T-helper 2 cell (primary cell): ENCODE measurements at regions not wholly inside any gene's neighbourhood (a gene's known extent, or its start where the extent isn't known, plus 50 kb on each side); places are given as distances from the start of the nearest gene placed in this dataset.
"Not testable (repeated sequence)": the region's sequence is repeated elsewhere in the genome, so short reads cannot be mapped to it uniquely, and the experiment has no call there.

Experiments
- DNase-seq, 5 experiments: peaks; one replicate each; pipeline versions ENCODE4 v3.0.0 to v3.0.0-alpha.2; 2012 to 2022

DNA sequence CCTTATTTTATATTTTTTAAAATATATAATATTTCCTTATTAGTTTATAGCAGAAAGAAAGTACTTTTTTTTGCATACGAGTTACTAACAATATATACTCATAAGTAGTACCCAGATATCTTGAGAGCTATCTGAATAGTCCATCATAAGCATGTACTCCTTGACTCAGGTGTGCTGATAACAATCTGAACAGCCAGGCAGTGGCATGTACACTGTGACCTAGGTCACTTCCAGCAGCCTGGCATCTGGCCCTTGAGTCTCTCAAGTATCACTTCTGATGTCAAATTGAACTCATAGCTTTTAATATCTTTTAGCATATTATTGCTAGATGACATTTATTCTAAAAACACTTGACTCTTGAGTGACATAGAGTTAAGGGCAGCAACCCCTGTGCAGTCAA is 1576.7 kb downstream of the SLITRK1 start:
- no peak for DNase-seq

DNA sequence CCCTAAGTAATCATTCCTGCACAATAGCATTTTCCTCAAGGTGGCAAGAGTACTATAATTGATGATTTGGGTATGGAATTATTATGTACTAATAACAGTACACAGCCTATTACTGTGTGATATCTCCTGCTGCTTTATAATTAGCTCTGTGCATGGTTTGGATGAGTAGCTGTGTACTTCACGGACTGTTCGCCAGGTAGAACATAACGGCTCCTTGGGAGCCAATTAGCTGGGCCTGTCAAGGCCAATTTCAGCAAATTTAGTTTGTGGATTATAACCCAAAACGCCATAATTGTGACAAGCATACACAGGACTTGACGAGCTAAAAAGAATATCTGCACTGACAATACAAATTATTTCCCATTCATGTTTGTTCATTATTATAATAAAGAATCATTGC is 1584.2 kb downstream of the SLITRK1 start:
- no peak for DNase-seq

DNA sequence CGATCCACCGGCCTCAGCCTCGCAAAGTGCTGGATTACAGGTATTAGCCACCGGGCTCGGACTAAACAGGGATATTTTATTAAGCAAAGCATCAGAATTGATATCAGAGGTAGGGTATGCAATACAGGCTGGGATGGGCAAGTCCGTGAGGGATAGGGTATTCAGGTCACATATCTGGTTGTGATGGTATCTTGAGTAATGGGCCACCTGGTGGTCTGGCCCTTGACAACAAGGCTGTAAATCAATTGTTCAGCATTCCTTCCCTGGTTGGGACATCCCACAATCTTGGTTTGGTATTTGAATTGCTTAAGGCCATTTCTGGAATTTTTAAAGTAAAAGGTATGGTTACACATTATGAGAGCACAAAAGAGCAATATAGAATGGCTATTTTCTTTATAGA is 1588.0 kb downstream of the SLITRK1 start:
- no peak for DNase-seq

DNA sequence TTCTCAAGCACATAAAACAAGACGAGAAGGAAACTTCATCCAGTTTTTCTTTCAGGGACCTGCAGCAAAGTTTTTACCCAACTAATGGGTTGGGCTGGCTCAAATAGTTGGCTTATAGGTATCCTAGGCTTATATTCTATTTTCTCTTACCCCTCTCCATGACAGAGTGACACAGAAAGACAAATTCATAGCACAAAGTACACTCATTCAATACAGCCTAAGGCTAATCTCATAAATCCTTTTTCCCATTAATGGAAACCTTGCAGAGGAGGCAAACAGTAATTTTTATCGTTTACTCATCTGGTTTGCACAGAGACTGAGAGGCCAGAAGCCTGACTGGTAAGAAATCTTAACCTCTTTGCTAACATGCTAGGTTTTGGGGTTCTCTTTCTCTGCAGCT is 1589.9 kb downstream of the SLITRK1 start:
- no peak for DNase-seq

DNA sequence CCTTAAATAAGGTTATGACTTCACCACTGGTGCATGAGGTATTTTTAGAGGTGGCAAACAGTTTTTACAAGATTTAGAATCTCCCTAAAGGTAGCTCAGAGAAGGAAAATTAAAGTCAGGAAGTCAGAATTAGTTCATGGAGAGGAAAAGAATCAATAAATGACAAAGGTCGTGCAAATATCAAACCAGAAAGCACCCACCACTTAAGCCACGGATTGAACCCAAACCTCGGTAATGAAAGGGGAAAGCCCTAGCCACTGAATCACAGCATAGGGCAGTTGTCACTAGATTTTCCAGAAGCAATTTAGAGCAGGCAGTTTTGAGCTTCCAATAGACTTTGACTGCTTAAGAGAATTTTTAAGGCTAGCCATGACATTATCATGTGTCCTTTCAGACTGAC is 1590.4 kb downstream of the SLITRK1 start:
- no peak for DNase-seq

DNA sequence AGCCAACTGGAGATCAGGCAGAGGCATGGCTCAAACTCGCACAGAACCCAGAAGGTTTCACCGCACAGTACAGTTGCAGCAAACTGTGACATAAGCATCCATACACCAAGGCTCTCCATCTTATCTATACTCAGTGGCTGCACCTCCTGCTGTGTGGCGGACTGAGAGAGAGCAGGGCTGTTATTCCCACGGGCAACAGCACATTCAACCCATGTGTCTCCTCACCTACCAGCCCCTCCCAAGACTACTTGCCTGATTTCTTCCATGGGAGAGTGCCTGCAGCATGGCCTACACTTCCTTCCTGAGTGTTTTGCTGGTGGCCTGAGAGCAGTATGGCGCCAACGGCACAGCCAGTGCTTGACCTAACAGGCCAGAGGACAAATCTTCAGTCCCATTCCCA is 1606.6 kb downstream of the SLITRK1 start:
- DNase-seq = no peak

DNA sequence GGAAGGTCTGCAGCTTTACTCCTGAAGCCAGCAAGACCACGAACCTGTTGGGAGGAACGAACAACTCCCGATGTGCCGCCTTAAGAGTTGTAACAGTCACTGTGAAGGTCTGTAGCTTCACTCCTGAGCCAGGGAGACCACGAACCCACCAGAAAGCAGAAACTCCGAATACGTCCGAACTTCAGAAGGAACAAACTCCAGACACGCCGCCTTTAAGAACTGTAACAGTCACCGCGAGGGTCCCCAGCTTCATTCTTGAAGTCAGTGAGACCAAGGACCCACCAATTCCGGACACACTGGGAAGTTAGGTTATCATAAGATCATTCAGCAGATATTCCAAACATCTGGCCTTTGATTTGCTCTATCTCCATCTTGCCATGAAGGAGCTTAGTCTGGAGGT is 1623.0 kb downstream of the SLITRK1 start:
- no peak for DNase-seq

DNA sequence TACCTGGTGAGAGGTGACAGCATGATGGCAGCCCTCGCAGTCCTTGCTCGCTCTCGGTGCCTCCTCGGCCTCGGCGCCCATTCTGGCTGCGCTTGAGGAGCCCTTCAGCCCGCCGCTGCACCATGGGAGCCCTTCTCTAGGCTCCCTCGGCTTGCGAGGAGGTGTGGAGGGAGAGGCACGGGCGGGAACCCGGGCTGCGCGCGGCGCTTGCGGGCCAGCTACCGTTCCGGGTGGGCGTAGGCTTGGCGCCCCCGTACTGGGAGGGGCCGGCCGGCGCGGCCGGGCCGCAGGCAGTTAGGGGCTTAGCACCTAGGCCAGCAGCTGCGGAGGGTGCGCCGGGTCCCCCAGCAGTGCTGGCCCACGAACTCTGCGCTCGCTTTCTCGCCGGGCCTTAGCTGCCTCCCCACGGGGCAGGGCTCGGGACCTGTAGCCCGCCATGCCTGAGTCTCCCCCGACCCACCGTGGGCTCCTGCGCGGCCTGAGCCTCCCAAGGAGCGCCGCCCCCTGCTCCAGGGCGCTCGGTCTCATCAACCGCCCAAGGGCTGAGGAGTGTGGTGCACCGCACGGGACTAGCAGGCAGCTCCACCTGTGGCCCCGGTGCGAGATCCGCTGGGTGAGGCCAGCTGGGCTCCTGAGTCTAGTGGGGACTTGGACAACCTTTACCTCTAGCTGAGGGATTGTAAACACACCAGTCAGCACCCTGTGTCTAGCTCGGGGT is 1624.3 kb downstream of the SLITRK1 start:
- no peak for DNase-seq

DNA sequence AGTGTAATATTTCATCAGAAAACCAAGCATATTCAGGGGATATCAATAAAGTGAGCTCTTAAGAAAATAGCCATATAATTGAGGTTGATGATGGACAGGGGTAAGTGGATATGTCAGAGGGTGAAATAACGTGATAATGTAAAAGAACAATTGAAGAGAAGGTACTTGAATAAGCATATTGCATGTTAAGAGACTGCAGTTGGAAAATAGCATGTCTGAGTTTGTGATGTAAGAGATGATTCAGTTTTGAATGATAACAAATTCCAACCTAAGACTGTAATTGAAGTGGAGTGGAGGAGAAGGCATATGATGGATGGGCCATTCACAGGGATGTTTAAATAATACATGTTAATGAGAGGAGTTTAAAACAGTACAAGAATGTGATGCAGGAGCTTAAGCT is 1633.5 kb downstream of the SLITRK1 start:
- no peak for DNase-seq

DNA sequence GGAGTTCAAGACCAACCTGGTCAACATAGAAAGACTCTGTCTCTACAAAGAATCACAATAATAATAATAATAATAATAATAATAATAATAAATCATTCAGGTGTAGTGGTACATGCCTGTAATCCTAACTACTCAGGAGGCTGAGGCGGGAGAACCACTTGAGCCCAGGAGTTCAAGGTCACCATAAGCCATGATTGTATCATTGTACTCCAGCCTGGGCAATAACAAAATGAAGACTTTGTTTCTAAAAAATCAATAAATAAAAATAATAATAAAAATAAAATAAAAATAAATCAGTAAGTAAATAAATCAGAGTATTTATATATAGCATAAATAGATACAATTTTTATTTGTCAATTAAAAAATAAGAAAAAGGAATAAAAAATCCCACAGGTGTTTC is 1636.4 kb downstream of the SLITRK1 start:
- DNase-seq = no peak

DNA sequence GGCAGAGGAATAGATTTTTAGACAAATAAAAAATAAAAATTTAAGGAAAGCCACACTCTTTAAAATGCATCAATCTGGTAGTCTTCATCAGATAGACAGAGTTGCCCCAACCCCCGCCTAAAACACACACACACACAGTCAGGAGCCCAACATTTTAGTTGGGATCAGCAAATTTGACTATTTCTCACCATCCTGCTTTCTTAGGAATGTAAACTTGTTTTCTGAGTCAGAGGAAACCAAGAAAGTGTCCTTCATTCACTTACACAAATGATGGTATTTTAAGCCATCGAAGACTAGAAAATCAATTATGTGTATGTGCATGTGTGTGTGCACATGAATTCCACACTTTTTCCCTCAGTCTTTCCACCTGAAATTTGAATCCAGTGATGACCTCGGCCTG is 1657.5 kb downstream of the SLITRK1 start:
- DNase-seq = no peak

DNA sequence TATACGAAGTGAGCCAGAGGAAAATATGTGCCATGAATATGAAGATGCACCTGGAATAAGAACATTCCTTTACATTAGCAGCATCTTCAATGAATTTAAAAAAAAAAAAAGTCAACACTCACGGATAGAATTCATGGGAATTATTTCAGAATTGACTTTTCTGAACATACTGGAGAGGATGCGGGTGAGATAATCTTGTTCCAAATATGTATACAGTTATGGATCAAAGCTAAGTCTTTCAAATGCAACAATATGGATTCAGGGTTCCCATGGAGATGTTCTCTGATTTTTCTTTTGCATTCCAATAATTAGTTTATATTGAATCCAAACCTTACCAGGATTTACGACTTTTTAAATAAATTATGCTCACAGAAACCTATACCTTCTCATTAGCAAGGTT is 1660.7 kb downstream of the SLITRK1 start:
- DNase-seq = no peak

DNA sequence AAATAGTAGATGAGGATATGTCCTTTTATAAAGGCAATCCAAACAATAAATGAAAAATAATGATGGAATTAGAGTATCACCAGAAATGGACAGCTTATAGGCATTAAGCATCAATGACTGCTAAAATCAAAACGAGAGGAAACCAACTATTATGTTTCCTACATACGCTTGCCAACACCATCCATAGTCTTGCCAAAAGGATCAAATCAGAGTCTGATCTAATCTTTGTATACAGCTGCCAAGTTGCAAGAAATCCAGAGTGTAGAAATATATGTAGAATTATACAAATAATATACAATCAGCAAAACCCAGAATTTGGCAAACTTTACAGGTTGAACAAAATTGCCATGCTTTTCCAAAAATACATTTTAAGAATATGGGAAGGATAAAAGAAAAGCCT is 1661.6 kb downstream of the SLITRK1 start:
- DNase-seq = no peak

DNA sequence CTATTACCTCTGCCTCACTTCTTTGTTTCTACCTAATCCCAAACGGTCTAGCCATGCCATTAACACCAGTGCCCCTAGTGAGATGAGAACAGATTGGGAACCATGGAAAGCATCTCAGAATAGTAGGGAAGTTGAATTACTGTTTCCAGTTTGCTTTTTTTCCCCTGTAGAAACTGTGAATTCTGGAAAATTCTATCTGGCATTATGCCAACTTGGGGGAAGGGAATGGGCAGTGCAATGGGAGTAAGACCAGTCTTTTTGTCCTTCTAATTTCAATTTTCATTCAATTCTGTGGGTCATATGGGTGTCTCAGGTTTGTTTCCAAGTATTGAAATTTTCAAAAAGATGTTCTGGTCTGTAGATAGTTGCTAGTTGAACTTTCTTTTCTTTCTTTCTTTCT is 1666.1 kb downstream of the SLITRK1 start:
- no peak for DNase-seq

DNA sequence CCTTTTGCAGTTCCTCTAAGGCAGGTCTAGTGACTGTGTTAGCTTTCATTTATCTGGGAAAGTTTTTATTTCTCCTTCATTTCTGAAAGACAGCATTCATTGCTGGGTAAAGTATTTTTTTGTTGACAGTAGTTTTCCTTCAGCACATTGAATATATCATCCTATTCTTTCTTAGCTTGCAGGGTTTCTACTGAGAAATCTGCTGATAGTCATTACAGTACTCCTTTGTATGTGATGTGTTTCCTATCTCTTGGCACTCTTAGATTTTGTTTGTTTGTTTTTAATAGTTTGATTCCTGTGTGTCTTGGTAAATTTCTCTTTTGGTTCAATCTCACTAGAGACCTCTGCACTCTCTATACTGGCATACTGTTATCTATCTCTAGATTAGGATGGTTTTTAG is 1667.9 kb downstream of the SLITRK1 start:
- no peak for DNase-seq

DNA sequence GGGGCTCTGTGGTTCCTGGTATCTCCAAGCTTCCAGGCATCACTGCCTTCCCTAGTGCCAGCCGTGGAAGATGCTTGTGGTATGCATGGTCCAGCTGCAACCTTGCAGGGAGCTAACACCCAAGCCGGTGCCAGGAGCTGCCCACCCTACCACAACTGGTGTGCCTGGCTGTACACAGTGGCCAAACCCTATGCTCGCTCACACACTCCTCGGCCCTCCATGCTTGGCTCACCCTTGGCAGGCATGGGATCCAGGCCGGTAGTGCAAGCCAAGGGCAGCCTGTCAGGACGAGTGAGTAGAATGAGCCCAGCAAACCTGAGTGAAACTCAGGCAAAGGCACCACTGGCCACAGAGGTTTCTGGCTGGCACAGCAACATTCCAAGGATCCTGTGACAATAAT is 1676.0 kb downstream of the SLITRK1 start:
- no peak for DNase-seq

DNA sequence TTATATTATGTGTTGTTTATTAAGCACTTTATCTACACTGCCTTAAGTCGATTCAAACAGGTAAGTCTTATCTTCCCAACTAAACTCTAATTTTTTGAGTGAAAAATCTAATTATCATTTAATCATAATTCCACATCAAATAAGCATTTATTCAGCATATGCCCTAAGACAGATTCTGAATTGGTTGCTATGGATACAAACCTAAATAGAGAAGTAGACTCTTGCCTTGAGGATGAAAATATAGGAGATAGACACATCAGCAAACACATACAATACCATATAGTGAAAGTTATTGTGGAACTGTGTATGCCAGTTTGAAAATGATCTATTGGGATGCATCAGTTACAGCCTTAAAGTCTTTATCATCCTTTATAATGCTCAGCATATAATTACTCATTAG is 1679.9 kb downstream of the SLITRK1 start:
- no peak for DNase-seq

DNA sequence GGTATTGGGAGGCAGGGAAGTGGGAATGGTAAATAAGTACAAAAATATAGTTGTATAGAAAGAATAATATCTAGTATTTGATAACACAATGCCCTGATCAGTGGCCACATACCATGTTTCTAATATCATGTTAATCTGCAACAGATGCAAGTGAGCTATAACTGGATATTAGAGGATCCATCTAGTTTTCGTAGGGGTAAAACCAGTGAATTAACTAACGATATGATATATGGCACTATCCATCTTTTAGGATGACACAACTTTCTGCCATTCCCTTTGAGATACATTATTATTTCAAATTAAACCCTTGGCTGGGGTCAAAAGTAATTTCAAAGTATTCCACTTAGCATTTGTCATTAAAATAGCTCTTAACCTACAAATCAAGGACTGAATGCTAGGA is 1686.2 kb downstream of the SLITRK1 start:
- no peak for DNase-seq

DNA sequence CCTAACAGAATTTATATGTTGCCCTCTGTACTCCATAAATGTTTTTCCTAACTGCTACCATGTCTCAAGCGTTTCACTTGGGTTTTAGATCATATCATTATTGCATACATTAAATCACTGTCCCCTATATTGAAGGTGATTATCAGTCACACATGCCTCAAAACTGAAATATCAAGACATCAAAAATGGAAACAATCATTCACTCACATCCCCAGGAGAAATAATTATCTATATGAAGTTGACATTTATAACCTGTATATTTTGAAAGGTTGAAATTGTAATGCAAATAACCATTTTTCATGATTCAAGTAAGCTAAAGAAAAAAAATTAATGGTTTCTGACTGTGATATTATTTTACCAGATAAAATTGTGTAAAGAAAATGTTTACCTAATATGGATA is 1695.0 kb downstream of the SLITRK1 start:
- DNase-seq = no peak

DNA sequence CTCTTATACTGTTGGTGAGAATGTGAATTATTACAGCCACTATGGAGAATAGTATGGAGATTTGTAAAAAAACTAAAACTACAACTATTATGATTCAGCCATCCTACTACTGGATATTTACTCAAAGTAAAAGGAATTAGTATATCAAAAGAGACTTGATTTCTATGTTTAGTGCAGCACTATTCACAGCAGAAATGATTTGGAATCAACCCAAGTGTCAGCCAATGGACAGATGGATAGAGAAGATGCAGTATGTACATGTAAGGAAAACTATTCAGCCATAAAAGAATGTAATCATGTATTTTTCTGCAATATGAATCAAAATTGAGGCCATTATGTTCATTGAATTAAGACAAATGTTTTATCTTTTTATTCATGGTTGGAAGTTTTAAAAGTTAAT is 1705.5 kb downstream of the SLITRK1 start:
- no peak for DNase-seq

DNA sequence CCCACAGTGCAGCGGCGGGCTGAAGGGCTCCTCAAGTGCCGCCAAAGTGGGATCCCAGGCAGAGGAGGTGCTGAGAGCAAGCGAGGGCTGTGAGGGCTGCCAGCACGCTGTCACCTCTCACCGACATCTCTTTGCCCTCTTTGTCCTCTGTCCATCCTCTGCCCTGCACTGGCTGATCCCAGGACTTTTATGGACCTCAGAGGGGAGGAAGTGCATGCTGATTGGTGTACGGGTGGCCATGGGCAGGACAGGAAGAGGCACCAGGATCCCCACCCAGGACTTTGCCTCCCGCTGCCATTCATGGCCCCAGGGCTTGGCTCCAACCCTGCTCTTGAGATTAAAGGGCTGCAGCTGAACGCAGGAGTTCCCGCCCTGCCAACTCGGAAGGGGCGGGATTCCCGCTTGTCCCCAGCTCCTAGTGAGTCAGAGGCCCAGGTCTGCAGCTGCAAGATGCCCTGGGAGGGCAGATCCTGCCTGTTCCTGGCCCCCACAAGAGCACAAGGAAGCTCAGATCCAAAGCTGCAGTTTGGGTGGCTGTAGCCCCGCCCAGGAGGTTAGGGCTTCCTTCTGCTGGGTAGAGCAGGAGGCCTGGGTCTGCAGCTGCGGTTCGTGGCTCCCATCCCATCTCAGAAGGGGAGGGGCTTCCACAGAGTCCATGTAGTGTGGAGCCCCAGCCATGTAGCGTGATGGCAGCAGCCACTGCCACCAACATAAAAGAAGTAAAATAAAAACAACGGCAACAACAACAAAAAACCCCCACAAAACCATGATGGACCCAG is 1716.7 kb downstream of the SLITRK1 start:
- DNase-seq = no peak

DNA sequence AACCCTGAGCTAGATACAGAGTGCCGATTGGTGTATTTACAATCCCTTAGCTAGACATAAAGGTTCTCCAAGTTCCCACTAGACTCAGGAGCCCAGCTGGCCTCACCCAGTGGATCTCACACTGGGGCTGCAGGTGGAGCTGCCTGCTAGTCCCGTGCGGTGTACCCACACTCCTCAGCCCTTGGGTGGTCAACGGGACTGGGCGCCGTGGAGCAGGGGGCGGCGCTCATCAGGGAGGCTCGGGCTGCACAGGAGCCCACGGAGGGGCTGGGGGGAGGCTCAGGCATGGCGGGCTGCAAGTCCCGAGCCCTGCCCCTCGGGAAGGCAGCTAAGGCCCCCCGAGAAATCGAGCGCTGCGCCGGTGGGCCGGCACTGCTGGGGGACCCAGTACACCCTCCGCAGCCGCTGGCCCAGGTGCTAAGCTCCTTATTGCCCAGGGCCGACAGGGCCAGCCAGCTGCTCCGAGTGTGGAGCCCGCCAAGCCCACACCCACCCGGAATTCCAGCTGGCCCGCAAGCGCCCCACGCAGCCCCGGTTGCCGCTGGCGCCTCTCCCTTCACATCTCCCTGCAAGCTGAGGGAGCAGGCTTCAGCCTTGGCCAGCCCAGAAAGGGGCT is 1717.4 kb downstream of the SLITRK1 start:
- DNase-seq = not testable (repeated sequence)

DNA sequence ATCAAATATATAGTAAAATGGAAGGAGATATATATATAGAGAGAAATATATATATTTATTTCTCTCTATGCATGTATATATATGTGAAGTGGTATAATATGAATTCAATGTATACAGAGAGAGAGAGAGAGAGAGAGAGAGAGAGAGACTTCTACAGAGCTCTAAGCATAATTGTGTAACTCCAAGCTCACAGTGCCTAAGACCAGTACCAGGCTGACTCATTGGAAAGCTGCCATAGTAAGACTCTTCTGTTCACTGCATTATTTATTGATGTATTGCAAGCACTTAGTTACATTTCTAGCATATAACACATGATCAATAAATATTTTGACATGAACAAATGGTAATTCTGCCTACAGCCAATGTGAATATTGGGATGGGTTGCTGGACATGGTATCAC is 1734.7 kb downstream of the SLITRK1 start:
- no peak for DNase-seq

DNA sequence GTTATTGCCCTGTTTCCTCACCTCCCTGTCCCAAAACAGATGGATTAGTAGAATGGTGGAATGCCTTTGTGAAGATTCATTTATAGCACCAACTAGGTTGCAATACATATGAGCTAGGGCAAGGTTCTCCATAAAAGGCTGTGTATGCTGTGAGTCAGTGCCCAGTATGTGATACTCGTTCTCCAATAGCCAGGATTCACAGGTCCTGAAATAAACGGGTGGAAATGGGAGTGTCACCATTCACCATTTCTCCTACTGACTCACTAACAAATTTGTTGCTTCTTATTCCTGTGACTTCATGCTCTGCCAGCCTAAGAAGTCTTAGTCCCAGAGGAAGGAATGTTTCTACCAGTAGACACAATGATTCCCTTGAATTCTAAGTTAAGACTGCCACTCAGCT is 1745.4 kb downstream of the SLITRK1 start:
- no peak for DNase-seq
